ENCODE measurements at regions not wholly inside any gene's neighbourhood (a gene's known extent, or its start where the extent isn't known, plus 50 kb on each side); places are given as distances from the start of the nearest gene placed in this dataset.

DNA sequence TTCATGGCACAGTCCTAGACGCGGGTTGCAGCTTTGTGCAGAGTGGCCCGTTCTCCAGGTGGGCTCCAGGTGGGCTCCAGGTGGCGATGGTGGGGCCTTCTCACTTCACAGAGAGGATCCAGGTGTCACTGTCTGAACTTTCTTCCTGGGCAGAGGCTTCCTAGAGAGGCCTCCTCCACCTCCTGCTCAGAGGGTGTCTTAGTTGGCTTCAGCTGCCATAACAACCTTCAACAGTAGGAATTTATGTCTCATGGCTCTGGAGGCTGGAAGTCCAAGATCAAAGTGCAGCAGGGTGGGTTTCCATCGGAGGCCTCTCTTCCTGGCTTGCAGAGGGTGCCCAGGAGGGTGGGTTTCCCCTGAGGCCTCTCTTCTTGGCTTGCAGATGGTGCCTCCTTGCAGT lies 125.1 kb downstream of the GLRX3 start:
- ATAC-seq (no peak), DNase-seq (ENCODE audit: low spot score) (no peak)
- peaks cover 50% of the 10 kb centered on the region for H3K36me3 Mint-ChIP-seq (ENCODE audit: low read depth)
- no peak overlapping the region for H3K27ac Mint-ChIP-seq
- Histone ChIP-seq H3K9me2 (ENCODE audit: insufficient read depth) (no peaks in the 10 kb centered on the region), H3K4me2 (no peak overlapping the region), H3K27me3 (ENCODE audit: insufficient read depth) (no peaks in the 10 kb centered on the region), H3K4me3 (no peak overlapping the region), H3K4me1 (ENCODE audit: insufficient read depth) (no peaks in the 10 kb centered on the region), H3K79me2 (replicated peaks; ENCODE audit: insufficient read depth) (no peaks in the 10 kb centered on the region), H4K20me1 (replicated peaks; ENCODE audit: insufficient read depth) (no peaks in the 10 kb centered on the region), H3K27ac (ENCODE audit: low read depth) (no peak overlapping the region), H2AFZ (no peak overlapping the region), H3F3A (replicated peaks; ENCODE audit: low read depth) (no peaks in the 10 kb centered on the region), H3K36me3 (ENCODE audit: insufficient read depth) (no peaks in the 10 kb centered on the region; the same call in 1 of the 2 replicates)
- no peaks in the 10 kb centered on the region for H3K4me1 Mint-ChIP-seq
- no peak for TF ChIP-seq NANOG (IDR thresholded peaks at IDR 0.05; ENCODE audit: borderline replicate concordance)
- TF ChIP-seq POLR2AphosphoS5 (IDR thresholded peaks at IDR 0.05; ENCODE audit: low read depth), result no peak
- no peak for TF ChIP-seq CREB1 (CRISPR knock-in tag; IDR thresholded peaks at IDR 0.05; ENCODE audit: low read depth)
- TF ChIP-seq STAT1 (IDR thresholded peaks at IDR 0.05; ENCODE audit: unreplicated experiment), result no peak
- no peak for TF ChIP-seq EZH2phosphoT487 (IDR thresholded peaks at IDR 0.05; ENCODE audit: unreplicated experiment)
- no peak for TF ChIP-seq ZNF331 (CRISPR knock-in tag; IDR thresholded peaks at IDR 0.05; ENCODE audit: low read depth)
- TF ChIP-seq, protein P1, sequence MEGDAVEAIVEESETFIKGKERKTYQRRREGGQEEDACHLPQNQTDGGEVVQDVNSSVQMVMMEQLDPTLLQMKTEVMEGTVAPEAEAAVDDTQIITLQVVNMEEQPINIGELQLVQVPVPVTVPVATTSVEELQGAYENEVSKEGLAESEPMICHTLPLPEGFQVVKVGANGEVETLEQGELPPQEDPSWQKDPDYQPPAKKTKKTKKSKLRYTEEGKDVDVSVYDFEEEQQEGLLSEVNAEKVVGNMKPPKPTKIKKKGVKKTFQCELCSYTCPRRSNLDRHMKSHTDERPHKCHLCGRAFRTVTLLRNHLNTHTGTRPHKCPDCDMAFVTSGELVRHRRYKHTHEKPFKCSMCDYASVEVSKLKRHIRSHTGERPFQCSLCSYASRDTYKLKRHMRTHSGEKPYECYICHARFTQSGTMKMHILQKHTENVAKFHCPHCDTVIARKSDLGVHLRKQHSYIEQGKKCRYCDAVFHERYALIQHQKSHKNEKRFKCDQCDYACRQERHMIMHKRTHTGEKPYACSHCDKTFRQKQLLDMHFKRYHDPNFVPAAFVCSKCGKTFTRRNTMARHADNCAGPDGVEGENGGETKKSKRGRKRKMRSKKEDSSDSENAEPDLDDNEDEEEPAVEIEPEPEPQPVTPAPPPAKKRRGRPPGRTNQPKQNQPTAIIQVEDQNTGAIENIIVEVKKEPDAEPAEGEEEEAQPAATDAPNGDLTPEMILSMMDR (conservative IDR thresholded peaks at IDR 0.05; ENCODE audit: low read depth in 2 of 2), result no peak
- TF ChIP-seq ZNF462 (CRISPR knock-in tag; IDR thresholded peaks at IDR 0.05), result no peak
- no peak for TF ChIP-seq ZNF114 (CRISPR knock-in tag; IDR thresholded peaks at IDR 0.05)
- no peak for TF ChIP-seq JUNB (IDR thresholded peaks at IDR 0.05; ENCODE audit: unreplicated experiment)
- TF ChIP-seq, protein P2, sequence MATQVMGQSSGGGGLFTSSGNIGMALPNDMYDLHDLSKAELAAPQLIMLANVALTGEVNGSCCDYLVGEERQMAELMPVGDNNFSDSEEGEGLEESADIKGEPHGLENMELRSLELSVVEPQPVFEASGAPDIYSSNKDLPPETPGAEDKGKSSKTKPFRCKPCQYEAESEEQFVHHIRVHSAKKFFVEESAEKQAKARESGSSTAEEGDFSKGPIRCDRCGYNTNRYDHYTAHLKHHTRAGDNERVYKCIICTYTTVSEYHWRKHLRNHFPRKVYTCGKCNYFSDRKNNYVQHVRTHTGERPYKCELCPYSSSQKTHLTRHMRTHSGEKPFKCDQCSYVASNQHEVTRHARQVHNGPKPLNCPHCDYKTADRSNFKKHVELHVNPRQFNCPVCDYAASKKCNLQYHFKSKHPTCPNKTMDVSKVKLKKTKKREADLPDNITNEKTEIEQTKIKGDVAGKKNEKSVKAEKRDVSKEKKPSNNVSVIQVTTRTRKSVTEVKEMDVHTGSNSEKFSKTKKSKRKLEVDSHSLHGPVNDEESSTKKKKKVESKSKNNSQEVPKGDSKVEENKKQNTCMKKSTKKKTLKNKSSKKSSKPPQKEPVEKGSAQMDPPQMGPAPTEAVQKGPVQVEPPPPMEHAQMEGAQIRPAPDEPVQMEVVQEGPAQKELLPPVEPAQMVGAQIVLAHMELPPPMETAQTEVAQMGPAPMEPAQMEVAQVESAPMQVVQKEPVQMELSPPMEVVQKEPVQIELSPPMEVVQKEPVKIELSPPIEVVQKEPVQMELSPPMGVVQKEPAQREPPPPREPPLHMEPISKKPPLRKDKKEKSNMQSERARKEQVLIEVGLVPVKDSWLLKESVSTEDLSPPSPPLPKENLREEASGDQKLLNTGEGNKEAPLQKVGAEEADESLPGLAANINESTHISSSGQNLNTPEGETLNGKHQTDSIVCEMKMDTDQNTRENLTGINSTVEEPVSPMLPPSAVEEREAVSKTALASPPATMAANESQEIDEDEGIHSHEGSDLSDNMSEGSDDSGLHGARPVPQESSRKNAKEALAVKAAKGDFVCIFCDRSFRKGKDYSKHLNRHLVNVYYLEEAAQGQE (IDR thresholded peaks at IDR 0.05; ENCODE audit: unreplicated experiment), result no peak
- TF ChIP-seq EZH2 (IDR thresholded peaks at IDR 0.05; ENCODE audit: low read depth, unreplicated experiment), result no peak
- no peak for TF ChIP-seq ETS1 (IDR thresholded peaks at IDR 0.05)
- H3K9me3 Mint-ChIP-seq, result peaks cover 100% of the 10 kb centered on the region
- H3K27me3 Mint-ChIP-seq (ENCODE audit: insufficient read depth, low read depth, poor library complexity), result peaks cover 5% of the 10 kb centered on the region
- no peak overlapping the region for H3K4me3 Mint-ChIP-seq

Data from GM23338 (cell line).